Heart right ventricle (tissue), 16 donors: ENCODE measurements at regions not wholly inside any gene's neighbourhood (a gene's known extent, or its start where the extent isn't known, plus 50 kb on each side); places are given as distances from the start of the nearest gene placed in this dataset.
"Not testable (repeated sequence)": the region's sequence is repeated elsewhere in the genome, so short reads cannot be mapped to it uniquely, and the experiment has no call there.

Experiments
- ATAC-seq, 8 donors: fragments of 200-7000 bp; cut with Tn5 transposase; one replicate each; pipeline ENCODE4 v1.9.1; 2020; ENCODE audit warnings: mild to moderate bottlenecking in 8 of 8, moderate library complexity in 8 of 8, moderate number of reproducible peaks in 1 of 8
- DNase-seq, 2 donors: peaks; one replicate each; pipeline ENCODE4 v3.0.0-alpha.2; 2020
- H3K27ac ChIP-seq, 10 donors: fragments of 200-600 bp; sonication (generic) in 2 of 10; one replicate each; pipeline versions ENCODE4 v1.5.0 to v1.8.0; 2020 to 2022; ENCODE audit warnings: mild to moderate bottlenecking in 3 of 10
- H3K27me3 ChIP-seq, 7 donors: fragments of 200-600 bp; one replicate each; pipeline ENCODE4 v1.8.0; 2021 to 2022; ENCODE audit warnings: mild to moderate bottlenecking in 2 of 7
- H3K36me3 ChIP-seq, 9 donors: fragments of 200-600 bp; sonication (generic) in 1 of 9; one replicate each; pipeline versions ENCODE4 v1.5.0 to v1.8.0; 2020 to 2022; ENCODE audit warnings: mild to moderate bottlenecking in 2 of 9
- H3K4me1 ChIP-seq, 9 donors: fragments of 200-600 bp; sonication (generic) in 1 of 9; one replicate each; pipeline versions ENCODE4 v1.5.0 to v1.8.0; 2020 to 2022; ENCODE audit warnings: mild to moderate bottlenecking in 4 of 9
- H3K4me3 ChIP-seq, 10 donors: fragments of 200-600 bp; sonication (generic) in 2 of 10; one replicate each; pipeline versions ENCODE4 v1.5.0 to v1.8.0; 2020 to 2022; ENCODE audit warnings: mild to moderate bottlenecking in 7 of 10, moderate library complexity in 2 of 10
- H3K9me3 ChIP-seq, 11 donors: fragments of 200-600 bp in 10 of 11; sonication (generic) in 2 of 11; one replicate each; pipeline versions ENCODE4 v1.5.0 to v1.8.0; 2013 to 2022; ENCODE audit warnings: mild to moderate bottlenecking in 2 of 11, control low read depth in 1 of 11, moderate library complexity in 1 of 11
- WGBS, 2 donors: extraction: QIAGEN DNeasy Blood & Tissue Kit; methylation state at CpG; one replicate each; pipeline ENCODE4 v1.1.7; 2013; ENCODE audit warnings: inconsistent platforms in 1 of 2; 5-methylcytosine and 5-hydroxymethylcytosine counted together
- intact Hi-C, 10 donors: fragments of 100-400 bp; cut with DNase I; formaldehyde crosslinking; loops; one replicate each; pipeline versions ENCODE4 v1.11.1 to v1.14.2; 2022
- TF ChIP-seq, protein P1 (sequence below), 9 donors: fragments of 200-600 bp; sonication (generic) in 2 of 9; IDR thresholded peaks; one replicate each; pipeline versions ENCODE4 v1.5.0 to v1.8.0; 2021 to 2022; ENCODE audit warnings: antibody characterized with exemption in 9 of 9, mild to moderate bottlenecking in 5 of 9, moderate library complexity in 1 of 9
- donor health status: Arrhythmogenic right ventricular cardiomyopathy.
- donor health status: ischemic (EF 13 %, LVEDD 7.1; RV severe dilation, severe dysfunction).
- donor health status: healthy with polysubstance abuse.
- donor health status: DM: no; HTN: yes; CAD: no.
- donor health status: DM: no; HTN: no; CAD: no.
- donor health status: ischemic (EF 25% LVEDD 6.9; RV normal size, moderate dysfunction).
- donor health status: ischemic (EF 25% LVEDD 5.7; RV mildly dilated, moderate dysfunction).
- donor health status: healthy.
- donor health status: DM: yes; HTN: yes; CAD: no.
- donor health status: Ischemic cardiomyopathy.
- donor health status: ischemic (EF 35%, LVEDD 5.7; RV mildly dilated, moderate dysfunction).
- donor health status: nonischemic (EF 11% LVEDD 7.7; RV severe dilation, severe dysfunction).
- donor health status: DM: yes; HTN: yes; CAD: no.
- donor health status: PGD.
- donor health status: ischemic (EF 29% LVEDD 5.4; RV normal size, mild dysfunction).
- donor health status: nonischemic (EF 23%, LVEDD 6.1; RV moderate dilation, normal function).

DNA sequence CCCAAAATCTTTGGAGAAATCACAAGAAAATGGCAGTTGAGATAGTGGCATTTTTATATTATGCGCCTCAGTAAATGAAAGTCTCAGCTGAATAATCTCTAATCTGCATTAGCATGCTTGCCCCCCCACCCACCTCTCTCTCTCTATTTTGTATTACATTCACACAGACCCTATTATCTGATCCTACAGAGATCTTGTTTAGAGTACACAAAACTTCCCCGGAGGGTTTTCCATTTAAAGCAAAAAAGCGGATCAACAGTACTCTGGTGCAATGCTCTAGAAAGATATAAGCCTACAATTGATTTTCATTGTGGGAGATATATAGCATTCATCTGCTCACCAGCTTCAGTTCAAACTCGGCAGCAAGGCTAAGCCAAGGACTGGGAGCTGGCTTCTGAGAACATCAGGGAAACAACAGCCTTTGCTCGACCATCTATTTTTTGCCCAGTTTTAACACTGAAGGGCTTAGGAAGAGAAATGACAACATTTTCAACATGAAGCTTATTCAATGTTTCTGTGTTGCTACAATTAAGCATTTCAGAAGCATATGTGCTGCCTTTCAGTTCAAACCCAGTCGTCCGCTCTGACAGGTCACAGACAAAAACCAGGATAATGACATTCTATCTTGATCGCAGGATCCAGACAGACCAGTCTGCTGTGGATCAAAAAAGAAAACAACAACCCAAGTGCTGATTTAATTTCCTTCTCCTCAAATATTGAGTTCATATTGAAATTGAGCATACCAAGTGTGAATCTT lies 137.6 kb upstream of the ATXN1 start:
- Histone ChIP-seq H3K4me3 (no peak overlapping the region), H3K4me1 (peaks cover 0 to 28% (median 0%) of the 10 kb centered on the region in 9 donors), H3K36me3 (no peaks in the 10 kb centered on the region), H3K27ac (no peak overlapping the region), H3K27me3 (peaks cover 0 to 3% (median 0%) of the 10 kb centered on the region in 7 donors), H3K9me3 (peaks cover 0 to 19% (median 4%) of the 10 kb centered on the region in 11 donors)
- 61 to 62% methylated on average over 8 of the region's 8 CpGs for WGBS, 2 donors
- TF ChIP-seq, protein P1, sequence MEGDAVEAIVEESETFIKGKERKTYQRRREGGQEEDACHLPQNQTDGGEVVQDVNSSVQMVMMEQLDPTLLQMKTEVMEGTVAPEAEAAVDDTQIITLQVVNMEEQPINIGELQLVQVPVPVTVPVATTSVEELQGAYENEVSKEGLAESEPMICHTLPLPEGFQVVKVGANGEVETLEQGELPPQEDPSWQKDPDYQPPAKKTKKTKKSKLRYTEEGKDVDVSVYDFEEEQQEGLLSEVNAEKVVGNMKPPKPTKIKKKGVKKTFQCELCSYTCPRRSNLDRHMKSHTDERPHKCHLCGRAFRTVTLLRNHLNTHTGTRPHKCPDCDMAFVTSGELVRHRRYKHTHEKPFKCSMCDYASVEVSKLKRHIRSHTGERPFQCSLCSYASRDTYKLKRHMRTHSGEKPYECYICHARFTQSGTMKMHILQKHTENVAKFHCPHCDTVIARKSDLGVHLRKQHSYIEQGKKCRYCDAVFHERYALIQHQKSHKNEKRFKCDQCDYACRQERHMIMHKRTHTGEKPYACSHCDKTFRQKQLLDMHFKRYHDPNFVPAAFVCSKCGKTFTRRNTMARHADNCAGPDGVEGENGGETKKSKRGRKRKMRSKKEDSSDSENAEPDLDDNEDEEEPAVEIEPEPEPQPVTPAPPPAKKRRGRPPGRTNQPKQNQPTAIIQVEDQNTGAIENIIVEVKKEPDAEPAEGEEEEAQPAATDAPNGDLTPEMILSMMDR (IDR thresholded peaks at IDR 0.05) = no peak
- intact Hi-C loops = no loop called here
- ATAC-seq (no peak), DNase-seq (no peak)

DNA sequence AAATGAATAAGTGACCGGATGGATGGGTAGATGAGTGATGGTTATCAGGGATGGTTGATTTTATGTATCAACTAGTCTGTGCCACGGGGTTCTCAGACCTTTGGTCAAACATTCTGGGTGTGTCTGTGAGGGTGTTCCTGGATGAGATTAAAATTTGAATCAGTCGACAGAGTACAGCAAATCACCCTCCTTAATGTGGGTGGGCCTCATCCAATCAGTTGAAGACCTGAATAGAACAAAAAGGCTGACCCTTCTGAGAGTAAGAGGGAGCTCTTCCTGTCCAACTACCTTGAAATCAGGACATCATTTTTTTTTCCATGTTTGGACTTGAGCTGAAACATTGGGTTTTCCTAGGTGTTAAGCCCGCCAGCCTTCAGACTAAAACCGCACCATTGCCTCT lies 136.4 kb upstream of the ATXN1 start:
- H3K36me3 ChIP-seq = no peaks in the 10 kb centered on the region
- peaks cover 0 to 16% (median 0%) of the 10 kb centered on the region in 9 donors for H3K4me1 ChIP-seq
- WGBS, 2 donors = 90 to 97% methylated on average over 5 of the region's 5 CpGs
- DNase-seq = no peak
- H3K9me3 ChIP-seq = peaks cover 0 to 30% (median 4%) of the 10 kb centered on the region in 11 donors
- ATAC-seq = no peak
- intact Hi-C loops = no loop called here
- no peak overlapping the region for H3K4me3 ChIP-seq
- TF ChIP-seq, protein P1 (IDR thresholded peaks at IDR 0.05) = no peak
- peaks cover 0 to 3% (median 0%) of the 10 kb centered on the region in 7 donors for H3K27me3 ChIP-seq
- no peak overlapping the region for H3K27ac ChIP-seq

DNA sequence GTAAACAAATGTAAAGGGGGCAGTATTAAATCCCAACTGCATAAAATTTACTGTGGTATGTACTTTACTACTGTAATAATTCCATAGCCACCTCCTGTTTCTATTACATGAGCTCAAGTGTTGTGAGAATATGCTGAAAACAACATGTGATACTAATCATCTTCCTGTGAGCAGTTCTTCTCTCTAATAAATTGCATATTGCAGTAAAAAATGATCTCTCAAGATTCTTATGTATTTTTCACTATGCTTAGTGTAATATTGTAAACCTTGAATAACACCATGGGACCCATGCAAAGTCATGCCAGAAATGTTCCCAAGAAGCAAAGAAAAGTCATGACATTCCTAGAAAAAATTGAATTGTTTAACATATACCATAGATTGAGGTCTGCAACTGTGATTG lies 133.0 kb upstream of the ATXN1 start:
- TF ChIP-seq, protein P1 (IDR thresholded peaks at IDR 0.05) = no peak
- H3K4me3 ChIP-seq = no peak overlapping the region
- no peak overlapping the region for H3K27ac ChIP-seq
- DNase-seq (no peak), ATAC-seq (no peak)
- peaks cover 0 to 30% (median 4%) of the 10 kb centered on the region in 11 donors for H3K9me3 ChIP-seq
- intact Hi-C loops = no loop called here
- H3K4me1 ChIP-seq = no peaks in the 10 kb centered on the region
- H3K36me3 ChIP-seq = no peaks in the 10 kb centered on the region
- peaks cover 0 to 3% (median 0%) of the 10 kb centered on the region in 7 donors for H3K27me3 ChIP-seq

DNA sequence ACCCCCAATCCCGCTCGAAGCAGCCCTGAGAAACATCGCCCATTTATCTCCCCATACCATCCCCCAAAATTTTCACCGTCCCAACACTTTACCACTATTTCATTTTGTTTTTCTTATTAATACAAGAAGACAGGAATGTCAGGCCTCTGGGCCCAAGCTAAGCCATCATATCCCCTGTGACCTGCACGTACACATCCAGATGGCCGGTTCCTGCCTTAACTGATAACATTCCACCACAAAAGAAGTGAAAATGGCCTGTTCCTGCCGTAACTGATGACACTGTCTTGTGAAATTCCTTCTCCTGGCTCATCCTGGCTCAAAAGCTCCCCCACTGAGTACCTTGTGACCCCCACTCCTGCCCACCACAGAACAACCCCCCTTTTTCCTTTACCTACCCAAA lies 129.8 kb upstream of the ATXN1 start:
- peaks cover 0 to 30% (median 4%) of the 10 kb centered on the region in 11 donors for H3K9me3 ChIP-seq
- H3K4me3 ChIP-seq, H3K36me3 ChIP-seq, H3K4me1 ChIP-seq, DNase-seq, H3K27ac ChIP-seq, intact Hi-C loops, H3K27me3 ChIP-seq, ATAC-seq: not testable (repeated sequence)
- 83 to 89% methylated on average over 7 of the region's 7 CpGs for WGBS, 2 donors
